ENCODE measurements at regions not wholly inside any gene's neighbourhood (a gene's known extent, or its start where the extent isn't known, plus 50 kb on each side); places are given as distances from the start of the nearest gene placed in this dataset.

DNA sequence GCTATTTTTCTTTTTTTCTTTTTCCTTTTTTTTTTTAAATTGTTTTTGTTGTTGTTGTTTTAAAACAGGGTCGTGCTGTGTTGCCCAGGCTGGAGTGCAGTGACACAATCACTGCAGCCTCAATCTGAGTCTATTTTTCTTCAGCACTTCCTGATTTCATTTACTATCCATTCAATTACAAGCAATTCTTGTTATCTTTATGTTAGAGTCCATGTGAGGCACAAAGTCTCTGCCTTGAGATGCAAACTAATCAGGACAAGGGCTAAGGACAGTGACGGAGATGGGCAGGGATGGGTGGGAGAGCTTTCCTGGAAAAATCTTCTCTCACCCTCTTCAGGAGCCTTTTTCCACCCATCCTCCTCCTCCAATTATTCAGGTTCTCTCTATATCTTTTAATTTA lies 157.3 kb upstream of the AUTS2 start (continued):
- no peak for TF ChIP-seq NRF1 (IDR thresholded peaks at IDR 0.05; ENCODE audit: low read depth, low read length)
- no peak for TF ChIP-seq EZH2 (IDR thresholded peaks at IDR 0.05; ENCODE audit: low read depth, low read length, severe bottlenecking)
- no peak for TF ChIP-seq BACH1 (IDR thresholded peaks at IDR 0.05; ENCODE audit: low read length)
- no peak for TF ChIP-seq SIX5 (IDR thresholded peaks at IDR 0.05; ENCODE audit: low read depth, low read length)
- TF ChIP-seq SRF (IDR thresholded peaks at IDR 0.05; ENCODE audit: low read depth, low read length): no peak
- no peak for TF ChIP-seq MAX (IDR thresholded peaks at IDR 0.05)
- TF ChIP-seq TAF7 (optimal IDR thresholded peaks at IDR 0.05; ENCODE audit: borderline replicate concordance, low read depth, low read length): no peak

Data from H1 (cell line).